ENCODE measurements at regions not wholly inside any gene's neighbourhood (a gene's known extent, or its start where the extent isn't known, plus 50 kb on each side); places are given as distances from the start of the nearest gene placed in this dataset.
"Not testable (repeated sequence)": the region's sequence is repeated elsewhere in the genome, so short reads cannot be mapped to it uniquely, and the experiment has no call there.

DNA sequence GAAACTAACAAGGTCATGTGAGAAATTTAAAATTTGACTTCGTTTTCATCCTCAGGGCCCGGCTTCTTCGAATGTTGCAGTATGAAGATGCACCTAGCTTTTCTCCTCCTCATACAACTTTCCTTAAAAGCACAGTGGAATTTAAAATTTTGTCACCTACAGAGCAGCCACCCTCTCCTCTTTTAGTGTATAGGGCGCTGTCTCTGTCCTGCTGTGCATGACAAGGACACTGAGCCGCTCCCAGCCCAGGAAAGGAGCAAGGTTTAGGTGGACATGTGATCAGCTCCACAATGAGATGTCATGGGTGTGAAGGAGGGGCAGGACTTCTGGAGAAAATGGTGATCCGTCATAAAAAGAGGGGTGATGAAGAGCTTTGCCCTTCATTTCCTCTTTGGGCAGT lies 1185.4 kb downstream of the RPIA start:
- dilution Hi-C loops (cut with MboI; ENCODE audit: extremely low pct_ligation_motif_present, low sequenced_read_pairs); H3K4me1 ChIP-seq (ENCODE audit: control insufficient read depth, extremely low read depth, insufficient read depth, low read length); H3K4me3 ChIP-seq (ENCODE audit: control insufficient read depth in 2 of 3, extremely low read depth in 1 of 3, insufficient read depth in 2 of 3, low read depth in 1 of 3, low read length in 3 of 3); H3K9me1 ChIP-seq (ENCODE audit: control insufficient read depth, extremely low read depth, insufficient read depth, low read length); H3K9me3 ChIP-seq (ENCODE audit: control insufficient read depth, low read depth, low read length); H2AFZ ChIP-seq (ENCODE audit: control insufficient read depth, low read length); H3K27ac ChIP-seq (ENCODE audit: control insufficient read depth, insufficient read depth, low read length); H3K27me3 ChIP-seq (ENCODE audit: control insufficient read depth, extremely low read depth, insufficient read depth, low read length); DNase-seq (ENCODE audit: low read depth, low spot score); H3K79me2 ChIP-seq (ENCODE audit: control insufficient read depth, insufficient read depth, low read length); FAIRE-seq; H3K36me3 ChIP-seq (ENCODE audit: control insufficient read depth in 2 of 2, extremely low read depth in 1 of 2, insufficient read depth in 2 of 2, low read length in 2 of 2); H4K20me1 ChIP-seq (ENCODE audit: control insufficient read depth, extremely low read depth, insufficient read depth, low read length); H3K9ac ChIP-seq (ENCODE audit: control insufficient read depth, extremely low read depth, insufficient read depth, low read length); H3K4me2 ChIP-seq (ENCODE audit: control insufficient read depth, extremely low read depth, insufficient read depth, low read depth, low read length): not testable (repeated sequence)

DNA sequence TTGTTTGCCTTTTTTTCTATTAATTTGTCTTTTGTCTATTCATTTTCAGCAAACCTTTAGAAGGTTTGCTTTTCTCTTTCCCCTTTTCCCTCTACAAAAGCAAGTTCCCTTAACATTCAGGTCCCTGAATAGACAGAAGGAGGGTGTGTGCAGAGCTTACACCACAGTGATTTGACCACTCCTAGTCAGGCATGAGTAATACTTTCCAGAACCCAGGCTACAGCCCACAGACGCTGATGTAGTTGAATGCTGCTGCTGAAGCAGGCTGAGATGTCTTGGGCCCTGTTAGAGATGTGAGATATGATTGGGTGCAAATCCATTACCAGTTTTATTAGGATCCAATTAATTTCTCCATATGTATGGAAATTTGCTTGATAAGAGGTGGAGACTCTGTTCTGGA lies 1191.4 kb downstream of the RPIA start:
- H3K27me3 ChIP-seq (ENCODE audit: control insufficient read depth, extremely low read depth, insufficient read depth, low read length); H4K20me1 ChIP-seq (ENCODE audit: control insufficient read depth, extremely low read depth, insufficient read depth, low read length); H3K9me1 ChIP-seq (ENCODE audit: control insufficient read depth, extremely low read depth, insufficient read depth, low read length); H3K9ac ChIP-seq (ENCODE audit: control insufficient read depth, extremely low read depth, insufficient read depth, low read length); H2AFZ ChIP-seq (ENCODE audit: control insufficient read depth, low read length); H3K36me3 ChIP-seq (ENCODE audit: control insufficient read depth in 2 of 2, extremely low read depth in 1 of 2, insufficient read depth in 2 of 2, low read length in 2 of 2); H3K79me2 ChIP-seq (ENCODE audit: control insufficient read depth, insufficient read depth, low read length); H3K9me3 ChIP-seq (ENCODE audit: control insufficient read depth, low read depth, low read length); H3K4me1 ChIP-seq (ENCODE audit: control insufficient read depth, extremely low read depth, insufficient read depth, low read length); dilution Hi-C loops (cut with MboI; ENCODE audit: extremely low pct_ligation_motif_present, low sequenced_read_pairs); FAIRE-seq; H3K4me2 ChIP-seq (ENCODE audit: control insufficient read depth, extremely low read depth, insufficient read depth, low read depth, low read length); H3K4me3 ChIP-seq (ENCODE audit: control insufficient read depth in 2 of 3, extremely low read depth in 1 of 3, insufficient read depth in 2 of 3, low read depth in 1 of 3, low read length in 3 of 3); H3K27ac ChIP-seq (ENCODE audit: control insufficient read depth, insufficient read depth, low read length); DNase-seq (ENCODE audit: low read depth, low spot score): not testable (repeated sequence)

DNA sequence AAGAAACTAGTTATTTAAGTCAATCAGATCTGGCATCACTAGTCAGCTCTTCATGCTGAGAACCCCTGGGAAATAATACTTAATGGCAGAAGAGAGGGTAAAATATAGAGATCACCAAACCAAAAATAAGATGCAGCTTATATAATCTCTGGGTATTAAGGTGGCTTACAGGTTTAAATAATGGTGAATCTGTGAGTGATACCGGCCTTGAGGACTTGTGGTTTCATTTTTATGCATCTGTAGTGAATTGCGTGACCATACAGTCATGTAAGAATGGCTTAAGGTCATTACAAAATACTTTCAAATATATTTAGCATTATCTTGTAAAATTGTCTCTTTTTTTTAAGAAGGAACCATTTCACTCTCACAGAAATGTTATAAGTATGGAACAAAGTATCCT lies 1192.2 kb downstream of the RPIA start:
- H2AFZ ChIP-seq (ENCODE audit: control insufficient read depth, low read length); H3K9ac ChIP-seq (ENCODE audit: control insufficient read depth, extremely low read depth, insufficient read depth, low read length); FAIRE-seq; H4K20me1 ChIP-seq (ENCODE audit: control insufficient read depth, extremely low read depth, insufficient read depth, low read length); H3K4me3 ChIP-seq (ENCODE audit: control insufficient read depth in 2 of 3, extremely low read depth in 1 of 3, insufficient read depth in 2 of 3, low read depth in 1 of 3, low read length in 3 of 3); H3K36me3 ChIP-seq (ENCODE audit: control insufficient read depth in 2 of 2, extremely low read depth in 1 of 2, insufficient read depth in 2 of 2, low read length in 2 of 2); H3K27ac ChIP-seq (ENCODE audit: control insufficient read depth, insufficient read depth, low read length); H3K4me2 ChIP-seq (ENCODE audit: control insufficient read depth, extremely low read depth, insufficient read depth, low read depth, low read length); dilution Hi-C loops (cut with MboI; ENCODE audit: extremely low pct_ligation_motif_present, low sequenced_read_pairs); H3K79me2 ChIP-seq (ENCODE audit: control insufficient read depth, insufficient read depth, low read length); H3K9me1 ChIP-seq (ENCODE audit: control insufficient read depth, extremely low read depth, insufficient read depth, low read length); DNase-seq (ENCODE audit: low read depth, low spot score); H3K4me1 ChIP-seq (ENCODE audit: control insufficient read depth, extremely low read depth, insufficient read depth, low read length); H3K27me3 ChIP-seq (ENCODE audit: control insufficient read depth, extremely low read depth, insufficient read depth, low read length); H3K9me3 ChIP-seq (ENCODE audit: control insufficient read depth, low read depth, low read length): not testable (repeated sequence)

DNA sequence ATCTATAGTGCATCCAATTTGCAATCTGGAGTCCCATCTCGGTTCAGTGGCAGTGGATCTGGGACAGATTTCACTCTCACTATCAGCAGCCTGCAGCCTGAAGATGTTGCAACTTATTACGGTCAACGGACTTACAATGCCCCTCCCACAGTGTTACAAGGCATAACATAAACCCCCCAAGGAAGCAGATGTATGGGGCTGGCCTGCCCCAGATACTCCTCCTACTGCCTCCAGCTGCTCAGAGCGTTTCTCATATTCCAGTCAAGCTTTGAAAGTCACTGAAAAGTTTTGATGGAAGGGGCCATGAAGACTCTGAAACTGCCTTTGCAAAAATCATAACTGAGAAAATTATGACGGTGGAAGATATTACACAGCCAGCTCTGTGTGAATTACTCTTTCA lies 1193.6 kb downstream of the RPIA start:
- H3K79me2 ChIP-seq (ENCODE audit: control insufficient read depth, insufficient read depth, low read length); H2AFZ ChIP-seq (ENCODE audit: control insufficient read depth, low read length); H3K9me3 ChIP-seq (ENCODE audit: control insufficient read depth, low read depth, low read length); DNase-seq (ENCODE audit: low read depth, low spot score); H3K9me1 ChIP-seq (ENCODE audit: control insufficient read depth, extremely low read depth, insufficient read depth, low read length); H3K4me3 ChIP-seq (ENCODE audit: control insufficient read depth in 2 of 3, extremely low read depth in 1 of 3, insufficient read depth in 2 of 3, low read depth in 1 of 3, low read length in 3 of 3); H3K36me3 ChIP-seq (ENCODE audit: control insufficient read depth in 2 of 2, extremely low read depth in 1 of 2, insufficient read depth in 2 of 2, low read length in 2 of 2); H3K27me3 ChIP-seq (ENCODE audit: control insufficient read depth, extremely low read depth, insufficient read depth, low read length); FAIRE-seq; H4K20me1 ChIP-seq (ENCODE audit: control insufficient read depth, extremely low read depth, insufficient read depth, low read length); dilution Hi-C loops (cut with MboI; ENCODE audit: extremely low pct_ligation_motif_present, low sequenced_read_pairs); H3K9ac ChIP-seq (ENCODE audit: control insufficient read depth, extremely low read depth, insufficient read depth, low read length); H3K4me2 ChIP-seq (ENCODE audit: control insufficient read depth, extremely low read depth, insufficient read depth, low read depth, low read length); H3K4me1 ChIP-seq (ENCODE audit: control insufficient read depth, extremely low read depth, insufficient read depth, low read length); H3K27ac ChIP-seq (ENCODE audit: control insufficient read depth, insufficient read depth, low read length): not testable (repeated sequence)

DNA sequence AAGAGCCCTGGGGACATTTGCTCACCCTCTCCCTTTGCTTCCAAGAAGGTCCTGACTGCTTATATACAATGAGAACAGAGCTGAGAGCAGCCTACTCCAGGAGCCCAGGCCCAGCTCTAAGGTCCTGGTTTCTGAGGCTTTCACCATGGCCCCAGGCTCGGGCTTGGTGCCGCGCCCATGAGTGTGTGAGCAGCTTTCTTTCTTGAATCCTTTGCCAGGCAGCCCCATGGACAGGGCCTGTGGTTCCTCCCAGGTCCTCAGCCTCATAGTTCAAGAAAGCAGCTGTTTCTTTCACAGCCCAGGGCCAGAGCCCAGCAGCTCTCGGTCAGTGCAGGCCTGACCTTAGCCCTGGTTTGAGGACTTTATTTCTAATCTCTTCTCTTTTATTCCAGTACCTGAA lies 1197.2 kb downstream of the RPIA start:
- H3K9me1 ChIP-seq (ENCODE audit: control insufficient read depth, extremely low read depth, insufficient read depth, low read length); H3K9me3 ChIP-seq (ENCODE audit: control insufficient read depth, low read depth, low read length); H4K20me1 ChIP-seq (ENCODE audit: control insufficient read depth, extremely low read depth, insufficient read depth, low read length); H3K27ac ChIP-seq (ENCODE audit: control insufficient read depth, insufficient read depth, low read length); H3K4me1 ChIP-seq (ENCODE audit: control insufficient read depth, extremely low read depth, insufficient read depth, low read length); DNase-seq (ENCODE audit: low read depth, low spot score); H2AFZ ChIP-seq (ENCODE audit: control insufficient read depth, low read length); H3K4me3 ChIP-seq (ENCODE audit: control insufficient read depth in 2 of 3, extremely low read depth in 1 of 3, insufficient read depth in 2 of 3, low read depth in 1 of 3, low read length in 3 of 3); H3K27me3 ChIP-seq (ENCODE audit: control insufficient read depth, extremely low read depth, insufficient read depth, low read length); H3K4me2 ChIP-seq (ENCODE audit: control insufficient read depth, extremely low read depth, insufficient read depth, low read depth, low read length); FAIRE-seq; H3K36me3 ChIP-seq (ENCODE audit: control insufficient read depth in 2 of 2, extremely low read depth in 1 of 2, insufficient read depth in 2 of 2, low read length in 2 of 2); dilution Hi-C loops (cut with MboI; ENCODE audit: extremely low pct_ligation_motif_present, low sequenced_read_pairs); H3K79me2 ChIP-seq (ENCODE audit: control insufficient read depth, insufficient read depth, low read length); H3K9ac ChIP-seq (ENCODE audit: control insufficient read depth, extremely low read depth, insufficient read depth, low read length): not testable (repeated sequence)

All from keratinocyte (primary cell).